ENCODE measurements at regions not wholly inside any gene's neighbourhood (a gene's known extent, or its start where the extent isn't known, plus 50 kb on each side); places are given as distances from the start of the nearest gene placed in this dataset.
A peak's percentile ranks its signal among the peaks of the same experiment; 100 is the strongest.

DNA sequence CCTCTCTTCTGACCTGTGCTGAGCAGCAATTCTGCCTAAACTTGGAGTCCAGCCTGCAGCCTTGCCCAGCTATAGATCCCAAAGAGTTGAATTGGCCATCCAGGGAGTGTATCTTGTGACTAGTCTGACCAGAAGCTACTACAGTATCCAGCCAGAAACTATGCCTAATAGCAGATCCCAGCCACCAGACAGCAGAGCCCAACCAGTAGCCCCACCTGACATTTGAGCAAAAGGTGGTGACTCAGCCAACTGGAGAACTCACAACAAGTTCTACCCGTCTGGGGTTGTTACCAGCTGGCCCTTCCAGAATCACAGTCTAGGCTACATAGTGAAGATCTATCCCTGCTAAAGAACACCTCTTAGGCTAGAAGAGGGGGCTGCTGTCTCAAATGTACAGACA, 315.0 kb downstream of the CRPPA start:
- Histone ChIP-seq H3K9ac (ENCODE audit: low read depth, low read length) (no peak overlapping the region), H3K4me3 (ENCODE audit: low read depth, low read length) (no peak overlapping the region), H3K9me3 (ENCODE audit: control insufficient read depth, insufficient read depth, low read length) (peaks cover 23% of the 10 kb centered on the region; the same call in 1 of the 2 replicates), H3K27me3 (ENCODE audit: control insufficient read depth, insufficient read depth, low read length) (no peaks in the 10 kb centered on the region), H3K27ac (ENCODE audit: low read depth, low read length) (no peak overlapping the region), H3K36me3 (ENCODE audit: control insufficient read depth, insufficient read depth, low read length) (no peaks in the 10 kb centered on the region), H3K4me1 (ENCODE audit: control insufficient read depth, insufficient read depth, low read length) (no peaks in the 10 kb centered on the region)

DNA sequence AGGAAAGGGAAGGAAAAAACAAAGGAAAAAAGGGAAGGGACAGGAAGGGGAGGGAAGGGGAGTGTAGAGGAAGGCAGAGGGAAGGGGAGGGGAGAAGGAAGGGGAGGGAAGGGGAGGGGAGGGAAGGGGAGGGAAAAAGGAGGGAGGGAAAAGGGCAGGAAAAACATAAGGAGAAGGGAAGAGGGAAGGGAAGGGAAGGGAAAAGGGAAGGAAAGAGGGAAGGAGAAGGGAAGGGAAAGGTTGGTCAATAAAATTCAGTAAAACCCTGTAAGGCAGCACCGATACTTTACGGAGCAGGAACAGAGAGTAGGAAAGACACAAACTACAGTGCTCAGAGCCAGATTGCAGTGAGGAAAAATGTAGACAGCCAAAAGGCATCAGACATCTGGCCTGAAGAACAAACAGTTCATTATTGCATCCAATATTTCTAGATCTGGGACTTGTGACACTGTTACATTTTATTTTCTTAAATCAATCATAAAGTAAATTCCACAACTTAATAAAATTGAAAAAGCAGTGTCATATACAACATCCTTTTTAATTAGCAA, 322.0 kb downstream of the CRPPA start:
- Histone ChIP-seq H3K4me1 (ENCODE audit: control insufficient read depth, insufficient read depth, low read length) (peaks cover 13% of the 10 kb centered on the region; the same call in 1 of the 2 replicates), H3K9ac (ENCODE audit: low read depth, low read length) (no peak overlapping the region), H3K27ac (ENCODE audit: low read depth, low read length) (no peak overlapping the region), H3K36me3 (ENCODE audit: control insufficient read depth, insufficient read depth, low read length) (no peaks in the 10 kb centered on the region), H3K27me3 (ENCODE audit: control insufficient read depth, insufficient read depth, low read length) (no peaks in the 10 kb centered on the region), H3K9me3 (ENCODE audit: control insufficient read depth, insufficient read depth, low read length) (no peaks in the 10 kb centered on the region), H3K4me3 (ENCODE audit: low read depth, low read length) (no peak overlapping the region)

DNA sequence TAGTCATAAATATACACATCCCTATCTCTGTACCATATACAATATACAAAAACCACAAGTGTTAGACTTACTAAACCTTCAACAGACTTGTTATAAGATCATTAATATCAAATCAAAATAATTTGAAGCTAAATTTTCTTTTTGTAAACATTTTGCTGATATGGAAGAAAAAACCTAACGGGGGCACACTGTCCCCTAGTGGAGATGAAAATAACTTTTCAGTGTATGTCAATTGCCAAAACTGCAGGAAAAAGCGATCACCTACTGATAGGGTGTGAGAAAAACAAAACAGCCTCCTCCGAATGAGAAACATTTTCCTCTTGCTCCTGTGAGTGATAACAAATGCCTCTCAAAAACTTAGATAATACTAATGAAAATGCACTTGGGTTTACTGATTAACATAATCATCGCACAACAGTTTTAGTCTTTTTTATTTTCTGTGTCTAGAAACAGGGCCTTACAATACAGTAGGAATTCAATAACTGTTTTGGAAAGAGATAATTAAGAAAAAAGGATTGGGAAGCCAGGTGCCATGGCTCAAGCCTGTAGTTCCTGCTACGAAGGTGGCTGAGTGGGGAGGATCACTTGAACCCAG, 322.7 kb downstream of the CRPPA start:
- Histone ChIP-seq H3K27me3 (ENCODE audit: control insufficient read depth, insufficient read depth, low read length) (no peaks in the 10 kb centered on the region), H3K36me3 (ENCODE audit: control insufficient read depth, insufficient read depth, low read length) (no peaks in the 10 kb centered on the region), H3K4me1 (ENCODE audit: control insufficient read depth, insufficient read depth, low read length) (peaks cover 13% of the 10 kb centered on the region; the same call in 1 of the 2 replicates), H3K27ac (ENCODE audit: low read depth, low read length) (no peak overlapping the region), H3K4me3 (ENCODE audit: low read depth, low read length) (no peak overlapping the region), H3K9ac (ENCODE audit: low read depth, low read length) (no peak overlapping the region), H3K9me3 (ENCODE audit: control insufficient read depth, insufficient read depth, low read length) (no peaks in the 10 kb centered on the region)

DNA sequence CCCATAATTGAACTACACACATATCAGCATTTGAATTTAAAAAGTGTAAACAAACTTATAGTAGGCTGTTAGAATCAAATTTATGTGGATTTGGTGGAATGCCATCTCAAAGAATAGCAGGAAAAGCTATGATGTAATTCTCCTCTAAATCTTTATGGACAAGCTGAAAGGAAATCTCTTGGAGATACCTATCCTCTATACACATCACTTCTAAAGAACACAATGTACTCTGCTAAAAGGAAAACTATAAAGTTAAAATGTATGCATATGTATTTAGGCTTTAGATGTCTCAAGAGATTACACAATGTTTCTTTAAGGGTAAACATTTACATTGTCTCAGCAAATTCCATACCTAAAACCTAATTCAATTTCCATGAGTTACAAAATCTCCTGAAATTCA, 323.3 kb downstream of the CRPPA start:
- Histone ChIP-seq H3K27ac (ENCODE audit: low read depth, low read length) (no peak overlapping the region), H3K4me1 (ENCODE audit: control insufficient read depth, insufficient read depth, low read length) (peaks cover 13% of the 10 kb centered on the region; the same call in 1 of the 2 replicates), H3K4me3 (ENCODE audit: low read depth, low read length) (no peak overlapping the region), H3K36me3 (ENCODE audit: control insufficient read depth, insufficient read depth, low read length) (no peaks in the 10 kb centered on the region), H3K27me3 (ENCODE audit: control insufficient read depth, insufficient read depth, low read length) (no peaks in the 10 kb centered on the region), H3K9me3 (ENCODE audit: control insufficient read depth, insufficient read depth, low read length) (no peaks in the 10 kb centered on the region), H3K9ac (ENCODE audit: low read depth, low read length) (no peak overlapping the region)

DNA sequence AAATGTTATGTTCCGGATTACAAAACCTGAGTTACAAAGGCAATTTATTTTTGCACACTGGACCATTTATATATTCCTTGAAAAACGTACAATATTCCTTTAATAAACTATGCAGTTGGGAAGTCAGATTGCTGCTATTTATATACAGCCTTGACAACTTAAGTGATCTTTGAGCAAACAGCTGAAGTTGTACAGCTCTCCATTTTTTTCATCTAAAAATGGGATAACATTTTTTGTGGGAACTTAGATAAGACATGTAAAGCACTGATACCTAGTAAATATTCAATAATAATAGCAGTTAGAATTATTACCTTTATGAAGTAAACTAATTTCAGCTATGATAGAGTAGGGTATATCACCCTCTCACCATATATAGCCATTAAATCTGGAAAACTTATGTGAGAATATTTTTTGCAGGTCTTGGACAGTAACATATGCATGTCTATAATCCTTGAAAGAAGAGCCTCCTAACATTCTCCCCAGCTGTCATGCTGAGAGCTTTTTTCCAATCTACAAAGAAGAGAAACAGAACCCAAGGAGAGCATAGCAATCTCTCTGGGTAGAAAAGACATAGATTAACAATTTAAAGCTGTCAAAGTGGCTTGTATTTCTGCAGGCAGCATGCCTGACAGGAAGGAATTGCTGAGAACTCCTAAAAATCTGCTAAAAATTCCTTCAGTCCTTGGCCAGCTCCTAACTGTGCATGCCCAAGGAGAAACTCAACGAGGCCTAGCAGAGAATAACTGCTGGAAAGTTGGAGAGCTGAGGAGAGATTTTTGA, 326.0 kb downstream of the CRPPA start:
- Histone ChIP-seq H3K9me3 (ENCODE audit: control insufficient read depth, insufficient read depth, low read length) (no peaks in the 10 kb centered on the region), H3K4me1 (ENCODE audit: control insufficient read depth, insufficient read depth, low read length) (peaks cover 13% of the 10 kb centered on the region; the same call in 1 of the 2 replicates), H3K27me3 (ENCODE audit: control insufficient read depth, insufficient read depth, low read length) (no peaks in the 10 kb centered on the region), H3K36me3 (ENCODE audit: control insufficient read depth, insufficient read depth, low read length) (no peaks in the 10 kb centered on the region), H3K27ac (ENCODE audit: low read depth, low read length) (peak overlapping the region; percentile 43), H3K4me3 (ENCODE audit: low read depth, low read length) (no peak overlapping the region), H3K9ac (ENCODE audit: low read depth, low read length) (no peak overlapping the region)

DNA sequence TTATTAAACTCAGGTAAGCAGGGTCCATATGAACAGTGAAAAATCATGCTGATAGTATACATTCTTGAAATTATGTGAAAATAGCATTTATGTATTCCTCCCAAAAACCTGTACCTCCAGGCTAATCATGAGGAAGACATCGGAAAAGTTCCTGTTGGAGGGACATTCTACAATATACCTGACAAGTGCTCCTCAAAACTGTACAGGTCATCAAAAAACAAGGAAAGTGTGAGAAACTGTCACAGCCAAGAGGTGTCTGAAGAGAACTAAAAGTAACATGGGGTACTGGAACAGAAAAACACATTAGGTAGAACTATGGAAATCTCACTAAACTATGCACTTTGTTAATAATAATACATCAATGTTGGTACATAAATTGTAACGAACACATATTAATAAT, 326.7 kb downstream of the CRPPA start:
- Histone ChIP-seq H3K27ac (ENCODE audit: low read depth, low read length) (no peak overlapping the region), H3K9me3 (ENCODE audit: control insufficient read depth, insufficient read depth, low read length) (no peaks in the 10 kb centered on the region), H3K36me3 (ENCODE audit: control insufficient read depth, insufficient read depth, low read length) (no peaks in the 10 kb centered on the region), H3K4me3 (ENCODE audit: low read depth, low read length) (no peak overlapping the region), H3K4me1 (ENCODE audit: control insufficient read depth, insufficient read depth, low read length) (peaks cover 13% of the 10 kb centered on the region; the same call in 1 of the 2 replicates), H3K27me3 (ENCODE audit: control insufficient read depth, insufficient read depth, low read length) (no peaks in the 10 kb centered on the region), H3K9ac (ENCODE audit: low read depth, low read length) (no peak overlapping the region)

DNA sequence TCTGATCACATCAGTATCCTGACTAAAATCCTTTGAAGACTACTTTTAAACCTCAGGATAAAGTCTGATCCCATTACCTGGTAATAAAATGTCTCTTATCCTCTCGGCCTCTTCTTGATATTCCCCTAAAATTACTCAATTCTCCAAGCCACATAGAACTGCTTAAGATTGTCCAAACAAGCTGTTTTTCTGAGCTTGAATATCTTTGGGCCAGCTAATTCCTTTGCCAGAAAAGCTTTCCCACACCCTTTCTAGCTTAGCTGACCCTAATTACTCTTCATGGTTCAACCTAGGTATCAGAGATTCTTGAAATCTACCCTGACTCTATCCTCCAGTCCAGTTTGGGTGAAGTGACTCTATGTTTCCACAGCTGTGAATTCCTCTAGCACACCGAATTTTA, 328.6 kb downstream of the CRPPA start:
- no peaks in the 10 kb centered on the region for H3K36me3 ChIP-seq (ENCODE audit: control insufficient read depth, insufficient read depth, low read length)

DNA sequence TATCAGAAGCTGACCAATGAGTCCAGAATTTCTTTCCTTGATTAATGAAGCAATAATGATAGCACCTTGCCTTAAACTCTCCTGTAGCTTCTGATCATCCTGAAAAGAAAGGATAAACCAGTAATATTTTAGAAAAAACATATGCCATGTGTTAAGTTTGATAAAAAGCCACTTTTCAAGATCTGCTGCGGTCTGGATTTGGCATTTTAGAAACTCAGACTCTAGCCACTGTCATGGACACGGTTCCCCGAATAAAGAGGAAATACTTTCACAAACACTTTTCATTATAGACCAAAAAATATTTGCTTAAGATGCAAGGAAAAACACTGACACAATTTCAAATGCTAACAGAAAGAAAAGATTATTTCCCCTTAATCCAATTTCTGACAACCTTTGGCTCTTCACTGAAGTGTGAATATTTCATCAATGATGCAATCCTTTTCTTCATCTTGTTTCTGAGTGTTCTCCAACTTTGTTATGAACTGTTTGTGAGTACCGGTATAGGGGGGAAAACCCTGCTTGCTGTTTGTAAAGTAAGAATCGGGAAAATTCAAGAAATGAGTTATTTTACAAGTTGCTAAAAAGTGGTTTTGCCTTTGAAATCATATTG, 329.5 kb downstream of the CRPPA start:
- Histone ChIP-seq H3K36me3 (ENCODE audit: control insufficient read depth, insufficient read depth, low read length) (no peaks in the 10 kb centered on the region), H3K9ac (ENCODE audit: low read depth, low read length) (no peak overlapping the region), H3K4me1 (ENCODE audit: control insufficient read depth, insufficient read depth, low read length) (peaks cover 5% of the 10 kb centered on the region; the same call in 1 of the 2 replicates), H3K9me3 (ENCODE audit: control insufficient read depth, insufficient read depth, low read length) (no peaks in the 10 kb centered on the region), H3K4me3 (ENCODE audit: low read depth, low read length) (no peak overlapping the region), H3K27me3 (ENCODE audit: control insufficient read depth, insufficient read depth, low read length) (no peaks in the 10 kb centered on the region), H3K27ac (ENCODE audit: low read depth, low read length) (no peak overlapping the region)

More for the DNA sequence above, 328.6 kb downstream of the CRPPA start:
- no peak overlapping the region for H3K27ac ChIP-seq (ENCODE audit: low read depth, low read length)
- no peaks in the 10 kb centered on the region for H3K9me3 ChIP-seq (ENCODE audit: control insufficient read depth, insufficient read depth, low read length)
- H3K4me1 ChIP-seq (ENCODE audit: control insufficient read depth, insufficient read depth, low read length) = peaks cover 6% of the 10 kb centered on the region; the same call in 1 of the 2 replicates
- no peak overlapping the region for H3K4me3 ChIP-seq (ENCODE audit: low read depth, low read length)
- H3K27me3 ChIP-seq (ENCODE audit: control insufficient read depth, insufficient read depth, low read length) = no peaks in the 10 kb centered on the region
- no peak overlapping the region for H3K9ac ChIP-seq (ENCODE audit: low read depth, low read length)

DNA sequence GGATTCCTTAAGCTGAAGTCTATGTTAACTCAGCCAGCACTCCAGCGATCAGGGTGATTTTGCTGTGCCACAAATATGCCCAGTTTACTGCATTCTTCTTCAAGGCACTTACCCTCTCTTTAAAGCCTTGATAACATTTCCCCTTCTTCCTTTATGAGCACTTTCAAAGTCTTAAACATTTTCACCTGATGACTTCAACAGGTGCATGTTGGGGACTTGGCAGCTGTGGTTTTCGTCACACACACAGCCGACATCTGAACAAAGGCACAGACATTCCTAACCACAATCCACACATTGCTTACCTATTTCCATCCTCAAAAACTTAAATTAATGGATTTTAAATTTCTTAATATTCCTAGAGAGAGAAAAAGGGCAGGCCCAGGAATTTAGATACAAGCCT, 331.5 kb downstream of the CRPPA start:
- no peak overlapping the region for H3K4me3 ChIP-seq (ENCODE audit: low read depth, low read length)
- H3K27me3 ChIP-seq (ENCODE audit: control insufficient read depth, insufficient read depth, low read length) = no peaks in the 10 kb centered on the region
- H3K4me1 ChIP-seq (ENCODE audit: control insufficient read depth, insufficient read depth, low read length) = no peaks in the 10 kb centered on the region
- H3K9ac ChIP-seq (ENCODE audit: low read depth, low read length) = no peak overlapping the region
- no peaks in the 10 kb centered on the region for H3K36me3 ChIP-seq (ENCODE audit: control insufficient read depth, insufficient read depth, low read length)
- no peaks in the 10 kb centered on the region for H3K9me3 ChIP-seq (ENCODE audit: control insufficient read depth, insufficient read depth, low read length)
- H3K27ac ChIP-seq (ENCODE audit: low read depth, low read length) = no peak overlapping the region

DNA sequence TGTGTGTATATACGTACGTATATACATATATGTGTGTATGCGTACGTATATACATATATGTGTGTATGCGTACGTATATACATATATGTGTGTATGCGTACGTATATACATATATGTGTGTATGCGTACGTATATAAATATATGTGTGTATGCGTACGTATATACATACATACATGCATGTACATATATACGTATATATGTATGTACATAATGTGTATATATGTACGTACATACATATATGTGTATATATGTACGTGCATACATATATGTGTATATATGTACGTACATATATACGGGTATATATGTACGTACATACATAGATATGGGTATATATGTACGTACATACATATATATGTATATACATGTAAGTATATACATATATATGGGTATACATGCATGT, 332.1 kb downstream of the CRPPA start:
- H3K4me1 ChIP-seq (ENCODE audit: control insufficient read depth, insufficient read depth, low read length) = 0 out of 2 replicates have a peak, but pooled peaks cover 2% of the 10 kb centered on the region
- H3K9me3 ChIP-seq (ENCODE audit: control insufficient read depth, insufficient read depth, low read length) = no peaks in the 10 kb centered on the region
- H3K4me3 ChIP-seq (ENCODE audit: low read depth, low read length) = no peak overlapping the region
- H3K9ac ChIP-seq (ENCODE audit: low read depth, low read length) = no peak overlapping the region
- H3K27me3 ChIP-seq (ENCODE audit: control insufficient read depth, insufficient read depth, low read length) = no peaks in the 10 kb centered on the region
- no peak overlapping the region for H3K27ac ChIP-seq (ENCODE audit: low read depth, low read length)
- no peaks in the 10 kb centered on the region for H3K36me3 ChIP-seq (ENCODE audit: control insufficient read depth, insufficient read depth, low read length)

DNA sequence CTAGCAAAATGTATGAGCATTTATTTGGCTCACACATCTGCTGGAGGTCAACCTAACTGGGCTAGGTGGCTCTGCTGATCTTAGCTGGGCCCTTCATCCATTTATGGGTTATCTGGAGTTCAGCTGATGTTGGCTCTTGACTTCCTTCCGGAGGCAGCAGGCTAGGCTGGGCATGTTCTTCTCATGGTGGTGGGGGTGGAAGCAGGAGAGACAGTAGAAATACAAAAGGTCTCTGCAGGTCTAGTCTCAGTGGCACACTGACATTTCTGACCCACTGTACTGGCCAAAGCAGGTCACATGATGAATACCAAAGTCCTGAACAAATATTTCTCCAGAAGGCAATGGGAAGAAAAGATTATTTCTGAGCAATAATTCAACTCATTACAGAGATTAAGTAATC, 334.6 kb downstream of the CRPPA start:
- no peak overlapping the region for H3K9ac ChIP-seq (ENCODE audit: low read depth, low read length)

More for the DNA sequence above, 334.6 kb downstream of the CRPPA start:
- no peak overlapping the region for H3K4me3 ChIP-seq (ENCODE audit: low read depth, low read length)
- no peaks in the 10 kb centered on the region for H3K36me3 ChIP-seq (ENCODE audit: control insufficient read depth, insufficient read depth, low read length)
- H3K27me3 ChIP-seq (ENCODE audit: control insufficient read depth, insufficient read depth, low read length) = no peaks in the 10 kb centered on the region
- H3K27ac ChIP-seq (ENCODE audit: low read depth, low read length) = no peak overlapping the region
- no peaks in the 10 kb centered on the region for H3K9me3 ChIP-seq (ENCODE audit: control insufficient read depth, insufficient read depth, low read length)
- peaks cover 7% of the 10 kb centered on the region; the same call in 1 of the 2 replicates for H3K4me1 ChIP-seq (ENCODE audit: control insufficient read depth, insufficient read depth, low read length)
